ENCODE measurements at regions not wholly inside any gene's neighbourhood (a gene's known extent, or its start where the extent isn't known, plus 50 kb on each side); places are given as distances from the start of the nearest gene placed in this dataset.
"Not testable (repeated sequence)": the region's sequence is repeated elsewhere in the genome, so short reads cannot be mapped to it uniquely, and the experiment has no call there.

GRCh38 chr4:72205298-72205697 lies 173.5 kb downstream of the NPFFR2 start:
- no peak for ATAC-seq (ENCODE audit: low read depth)
- no peaks in the 10 kb centered on the region for H3K27me3 ChIP-seq (ENCODE audit: insufficient read depth, poor library complexity, severe bottlenecking)

GRCh38 chr4:72205831-72206230 lies 174.0 kb downstream of the NPFFR2 start:
- no peak overlapping the region for H3K4me3 ChIP-seq (ENCODE audit: severe bottlenecking)
- ATAC-seq (ENCODE audit: low read depth) (peak; percentile 58; the same call in 2 of the 3 replicates), DNase-seq (ENCODE audit: low spot score) (no peak)
- peaks cover 23% of the 10 kb centered on the region for H3K4me1 ChIP-seq (ENCODE audit: insufficient read depth, poor library complexity, severe bottlenecking)
- no peaks in the 10 kb centered on the region for H3K27me3 ChIP-seq (ENCODE audit: insufficient read depth, poor library complexity, severe bottlenecking)
- no peaks in the 10 kb centered on the region for H3K9me3 ChIP-seq (ENCODE audit: severe bottlenecking)
- H3K36me3 ChIP-seq (ENCODE audit: low read depth), result no peaks in the 10 kb centered on the region
- no peak overlapping the region for H3K27ac ChIP-seq (ENCODE audit: poor library complexity, severe bottlenecking)
- no peak for TF ChIP-seq CTCF (IDR thresholded peaks at IDR 0.05; ENCODE audit: poor library complexity, severe bottlenecking)

More at GRCh38 chr4:72205298-72205697, 173.5 kb downstream of the NPFFR2 start:
- no peak overlapping the region for H3K27ac ChIP-seq (ENCODE audit: poor library complexity, severe bottlenecking)
- DNase-seq (ENCODE audit: low spot score), result no peak
- peaks cover 23% of the 10 kb centered on the region for H3K4me1 ChIP-seq (ENCODE audit: insufficient read depth, poor library complexity, severe bottlenecking)
- H3K4me3 ChIP-seq (ENCODE audit: severe bottlenecking), result no peak overlapping the region
- H3K9me3 ChIP-seq (ENCODE audit: severe bottlenecking), result no peaks in the 10 kb centered on the region
- H3K36me3 ChIP-seq (ENCODE audit: low read depth), result no peaks in the 10 kb centered on the region
- no peak for TF ChIP-seq CTCF (IDR thresholded peaks at IDR 0.05; ENCODE audit: poor library complexity, severe bottlenecking)

GRCh38 chr4:72207196-72207595 lies 175.4 kb downstream of the NPFFR2 start:
- H3K27me3 ChIP-seq (ENCODE audit: insufficient read depth, poor library complexity, severe bottlenecking), result no peaks in the 10 kb centered on the region
- DNase-seq (ENCODE audit: low spot score) (no peak), ATAC-seq (ENCODE audit: low read depth) (no peak)
- no peaks in the 10 kb centered on the region for H3K36me3 ChIP-seq (ENCODE audit: low read depth)
- no peak overlapping the region for H3K27ac ChIP-seq (ENCODE audit: poor library complexity, severe bottlenecking)
- H3K4me3 ChIP-seq (ENCODE audit: severe bottlenecking), result no peak overlapping the region
- peaks cover 23% of the 10 kb centered on the region for H3K4me1 ChIP-seq (ENCODE audit: insufficient read depth, poor library complexity, severe bottlenecking)
- TF ChIP-seq CTCF (IDR thresholded peaks at IDR 0.05; ENCODE audit: poor library complexity, severe bottlenecking), result no peak
- H3K9me3 ChIP-seq (ENCODE audit: severe bottlenecking), result no peaks in the 10 kb centered on the region

- peak overlapping the region; percentile 63 for H3K27ac ChIP-seq (ENCODE audit: poor library complexity, severe bottlenecking)
- H3K4me3 ChIP-seq (ENCODE audit: severe bottlenecking), result no peak overlapping the region
- peaks cover 23% of the 10 kb centered on the region for H3K4me1 ChIP-seq (ENCODE audit: insufficient read depth, poor library complexity, severe bottlenecking)
- DNase-seq (ENCODE audit: low spot score), result no peak
- no peak for TF ChIP-seq CTCF (IDR thresholded peaks at IDR 0.05; ENCODE audit: poor library complexity, severe bottlenecking)
- H3K36me3 ChIP-seq (ENCODE audit: low read depth), result no peaks in the 10 kb centered on the region
- H3K9me3 ChIP-seq (ENCODE audit: severe bottlenecking), result no peaks in the 10 kb centered on the region
- ATAC-seq (ENCODE audit: low read depth), result peak; percentile 34
- no peaks in the 10 kb centered on the region for H3K27me3 ChIP-seq (ENCODE audit: insufficient read depth, poor library complexity, severe bottlenecking)
Observed at GRCh38 chr4:72208421-72209075, 176.7 kb downstream of the NPFFR2 start.

GRCh38 chr4:72209600-72209999 lies 177.8 kb downstream of the NPFFR2 start:
- ATAC-seq (ENCODE audit: low read depth) (peak; percentile 95), DNase-seq (ENCODE audit: low spot score) (no peak)
- Histone ChIP-seq H3K4me1 (ENCODE audit: insufficient read depth, poor library complexity, severe bottlenecking) (peaks cover 23% of the 10 kb centered on the region), H3K36me3 (ENCODE audit: low read depth) (no peaks in the 10 kb centered on the region), H3K27me3 (ENCODE audit: insufficient read depth, poor library complexity, severe bottlenecking) (no peaks in the 10 kb centered on the region), H3K27ac (ENCODE audit: poor library complexity, severe bottlenecking) (peak overlapping the region; percentile 63), H3K9me3 (ENCODE audit: severe bottlenecking) (no peaks in the 10 kb centered on the region), H3K4me3 (ENCODE audit: severe bottlenecking) (no peak overlapping the region)
- no peak for TF ChIP-seq CTCF (IDR thresholded peaks at IDR 0.05; ENCODE audit: poor library complexity, severe bottlenecking)

- H3K9me3 ChIP-seq (ENCODE audit: severe bottlenecking); H3K27ac ChIP-seq (ENCODE audit: poor library complexity, severe bottlenecking); H3K36me3 ChIP-seq (ENCODE audit: low read depth); H3K27me3 ChIP-seq (ENCODE audit: insufficient read depth, poor library complexity, severe bottlenecking); ATAC-seq (ENCODE audit: low read depth); DNase-seq (ENCODE audit: low spot score); H3K4me3 ChIP-seq (ENCODE audit: severe bottlenecking): not testable (repeated sequence)
- H3K4me1 ChIP-seq (ENCODE audit: insufficient read depth, poor library complexity, severe bottlenecking), result peaks cover 14% of the 10 kb centered on the region
Observed at GRCh38 chr4:72213763-72214162, 182.0 kb downstream of the NPFFR2 start.

Data from RWPE2 (cell line).